ENCODE measurements at regions not wholly inside any gene's neighbourhood (a gene's known extent, or its start where the extent isn't known, plus 50 kb on each side); places are given as distances from the start of the nearest gene placed in this dataset.

DNA sequence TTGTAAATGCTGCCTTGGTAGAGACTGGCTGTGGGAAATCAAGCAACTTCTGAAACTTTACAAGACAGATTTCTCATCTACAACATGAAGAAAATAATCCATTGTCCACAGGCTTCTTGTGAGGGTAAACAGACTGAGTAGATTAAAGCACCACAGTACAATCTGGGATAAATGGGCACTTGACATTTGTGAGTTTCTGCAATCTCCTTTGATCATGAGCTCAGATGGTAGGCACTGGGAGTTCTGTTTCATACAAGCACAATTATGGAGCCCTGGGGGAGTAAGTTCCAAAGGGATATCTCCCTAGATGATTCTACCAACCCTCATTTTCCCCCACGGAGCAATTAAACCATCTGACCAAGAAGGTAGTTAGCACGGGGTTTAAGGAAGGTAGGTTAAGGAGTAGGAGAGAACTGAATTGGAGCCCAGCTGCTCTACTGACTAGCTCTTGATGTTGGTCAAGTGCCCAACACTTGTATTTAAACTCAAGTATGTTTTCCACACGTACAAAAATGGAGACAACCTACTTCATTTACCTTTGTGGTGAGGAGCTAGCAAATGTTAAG lies 479.5 kb upstream of the TNC start:
- TF ChIP-seq, protein P1, sequence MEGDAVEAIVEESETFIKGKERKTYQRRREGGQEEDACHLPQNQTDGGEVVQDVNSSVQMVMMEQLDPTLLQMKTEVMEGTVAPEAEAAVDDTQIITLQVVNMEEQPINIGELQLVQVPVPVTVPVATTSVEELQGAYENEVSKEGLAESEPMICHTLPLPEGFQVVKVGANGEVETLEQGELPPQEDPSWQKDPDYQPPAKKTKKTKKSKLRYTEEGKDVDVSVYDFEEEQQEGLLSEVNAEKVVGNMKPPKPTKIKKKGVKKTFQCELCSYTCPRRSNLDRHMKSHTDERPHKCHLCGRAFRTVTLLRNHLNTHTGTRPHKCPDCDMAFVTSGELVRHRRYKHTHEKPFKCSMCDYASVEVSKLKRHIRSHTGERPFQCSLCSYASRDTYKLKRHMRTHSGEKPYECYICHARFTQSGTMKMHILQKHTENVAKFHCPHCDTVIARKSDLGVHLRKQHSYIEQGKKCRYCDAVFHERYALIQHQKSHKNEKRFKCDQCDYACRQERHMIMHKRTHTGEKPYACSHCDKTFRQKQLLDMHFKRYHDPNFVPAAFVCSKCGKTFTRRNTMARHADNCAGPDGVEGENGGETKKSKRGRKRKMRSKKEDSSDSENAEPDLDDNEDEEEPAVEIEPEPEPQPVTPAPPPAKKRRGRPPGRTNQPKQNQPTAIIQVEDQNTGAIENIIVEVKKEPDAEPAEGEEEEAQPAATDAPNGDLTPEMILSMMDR (IDR thresholded peaks at IDR 0.05; ENCODE audit: low read length) = no peak
- TF ChIP-seq EZH2phosphoT487 (IDR thresholded peaks at IDR 0.05; ENCODE audit: low read length) (no peak), EZH2 (optimal IDR thresholded peaks at IDR 0.05; ENCODE audit: low read depth, low read length) (no peak)
